Astrocyte of the cerebellum (primary cell): ENCODE measurements at regions not wholly inside any gene's neighbourhood (a gene's known extent, or its start where the extent isn't known, plus 50 kb on each side); places are given as distances from the start of the nearest gene placed in this dataset.
"Not testable (repeated sequence)": the region's sequence is repeated elsewhere in the genome, so short reads cannot be mapped to it uniquely, and the experiment has no call there.

Experiments used
- DNase-seq: peaks from one replicate; pipeline ENCODE4 v3.0.0-alpha.2; 2011; ENCODE audit warnings: low read depth
- H3K4me3 ChIP-seq: 2 replicates; pipeline ENCODE4 v1.5.1; 2011; ENCODE audit warnings: mild to moderate bottlenecking, low read depth, low read length, moderate library complexity
- CTCF ChIP-seq: IDR thresholded peaks from 2 replicates; pipeline ENCODE4 v1.5.1; 2012; ENCODE audit warnings: low read length, low read depth, moderate library complexity, mild to moderate bottlenecking; ENCODE audit errors: missing control alignments
- in situ Hi-C: cut with HindIII; loops from 2 replicates; pipeline ENCODE4 v1.10.0; 2017; ENCODE audit warnings: low sequenced_read_pairs

- H3K4me3 ChIP-seq, result no peak overlapping the region
- no peak for TF ChIP-seq CTCF
- in situ Hi-C loops, result no loop called here
- DNase-seq, result no peak
Measured at GRCh38 chr12:131434208-131435125, 276.4 kb upstream of the SFSWAP start.

GRCh38 chr12:131436922-131437705 is 273.8 kb upstream of the SFSWAP start:
- in situ Hi-C loops, result no loop called here
- no peak for DNase-seq
- TF ChIP-seq CTCF, result no peak
- no peak overlapping the region for H3K4me3 ChIP-seq

GRCh38 chr12:131437706-131438492 is 273.0 kb upstream of the SFSWAP start:
- in situ Hi-C loops, result no loop called here
- no peak for DNase-seq
- TF ChIP-seq CTCF, result no peak
- no peak overlapping the region for H3K4me3 ChIP-seq

- in situ Hi-C loops, DNase-seq, H3K4me3 ChIP-seq: not testable (repeated sequence)
Measured at GRCh38 chr12:131438493-131438835, 272.4 kb upstream of the SFSWAP start.

GRCh38 chr12:131438881-131439280 is 272.0 kb upstream of the SFSWAP start:
- no peak for TF ChIP-seq CTCF
- DNase-seq, result no peak
- in situ Hi-C loops, result no loop called here
- no peak overlapping the region for H3K4me3 ChIP-seq

- DNase-seq, in situ Hi-C loops, H3K4me3 ChIP-seq: not testable (repeated sequence)
Measured at GRCh38 chr12:131439752-131440151, 271.1 kb upstream of the SFSWAP start.

GRCh38 chr12:131440209-131441059 is 270.5 kb upstream of the SFSWAP start:
- in situ Hi-C loops, H3K4me3 ChIP-seq: not testable (repeated sequence)

More at GRCh38 chr12:131440209-131441059, 270.5 kb upstream of the SFSWAP start:
- DNase-seq, result not testable (repeated sequence)
